NCI-H2081 treated with DMSO at 0.1 percent for 48 hours (cell line): ENCODE measurements at regions not wholly inside any gene's neighbourhood (a gene's known extent, or its start where the extent isn't known, plus 50 kb on each side); places are given as distances from the start of the nearest gene placed in this dataset.

ENCODE experiments used
- DNase-seq: peaks from one replicate; lab custom pipeline; 2025; lab: John Stamatoyannopoulos, UW

DNA sequence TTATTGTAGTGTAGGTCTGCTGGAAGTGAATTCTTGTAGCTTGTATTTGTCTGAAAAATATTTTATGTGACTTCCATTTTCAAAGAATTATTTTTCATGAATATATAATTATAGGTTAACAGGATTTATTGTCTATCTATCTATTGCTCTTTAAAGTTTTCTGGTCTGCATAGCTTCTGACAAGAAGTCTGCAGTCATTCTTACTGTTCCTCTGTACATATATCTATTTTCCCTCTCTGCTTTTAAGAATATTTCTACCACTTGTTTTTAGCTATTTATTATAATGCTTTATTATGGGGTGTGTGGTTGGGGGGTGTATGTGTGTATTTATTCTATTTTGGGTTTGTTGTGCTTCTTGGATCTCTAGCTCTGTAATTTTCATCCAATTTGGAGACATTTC lies 77.4 kb downstream of the ETS2 start:
- no peak for DNase-seq

DNA sequence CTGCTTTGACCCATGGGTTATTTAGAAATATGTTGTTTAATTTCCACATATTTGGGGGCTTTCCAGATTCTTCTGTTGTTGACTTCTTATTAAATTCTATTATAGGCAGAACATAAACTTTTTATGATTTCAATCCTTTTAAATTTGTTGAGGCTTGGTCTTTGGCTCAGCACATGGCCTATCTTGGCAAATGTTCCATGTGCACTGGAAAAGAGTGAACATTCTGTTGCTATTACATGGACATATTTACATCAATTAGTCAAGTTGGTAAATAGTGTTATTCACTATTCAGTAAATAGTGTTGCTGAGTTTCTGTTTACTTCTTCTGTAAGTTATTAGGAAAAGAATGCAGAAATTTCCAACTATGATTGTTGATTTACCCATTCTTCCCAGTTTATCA lies 75.4 kb downstream of the ETS2 start:
- DNase-seq = no peak

GRCh38 chr21:38880577-38880966 lies 74.8 kb downstream of the ETS2 start:
- DNase-seq = no peak

DNA sequence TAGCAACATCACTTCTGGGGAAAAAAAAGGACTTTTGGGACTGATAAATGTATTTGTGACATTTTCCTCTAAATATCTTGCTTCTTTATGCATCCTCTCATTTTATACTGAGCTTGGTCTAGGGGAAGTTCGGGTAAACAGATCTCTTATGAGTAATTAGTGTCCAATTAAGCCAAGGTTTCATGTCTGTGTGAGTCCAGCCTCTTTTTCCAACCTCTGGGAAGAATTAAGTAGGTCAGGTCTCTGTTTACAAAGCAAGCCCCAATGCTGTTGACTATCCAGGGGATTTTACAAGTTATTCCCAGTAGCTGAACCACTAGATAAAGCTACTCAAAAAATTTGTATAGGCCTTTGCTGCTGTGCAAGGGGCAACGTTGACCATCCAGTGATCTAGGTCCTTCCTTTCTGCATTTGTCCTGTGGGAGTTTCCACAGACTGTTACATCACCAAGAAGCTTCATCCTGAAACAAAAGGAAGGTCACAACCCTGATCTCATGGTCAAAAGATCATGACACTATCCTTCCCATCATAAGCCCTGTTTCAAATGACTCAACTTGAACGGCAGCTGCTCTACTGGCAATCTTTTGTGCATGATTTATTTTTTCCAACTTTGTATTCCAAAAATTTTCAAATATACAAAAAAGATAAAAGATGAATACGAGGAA lies 74.3 kb downstream of the ETS2 start:
- no peak for DNase-seq

DNA sequence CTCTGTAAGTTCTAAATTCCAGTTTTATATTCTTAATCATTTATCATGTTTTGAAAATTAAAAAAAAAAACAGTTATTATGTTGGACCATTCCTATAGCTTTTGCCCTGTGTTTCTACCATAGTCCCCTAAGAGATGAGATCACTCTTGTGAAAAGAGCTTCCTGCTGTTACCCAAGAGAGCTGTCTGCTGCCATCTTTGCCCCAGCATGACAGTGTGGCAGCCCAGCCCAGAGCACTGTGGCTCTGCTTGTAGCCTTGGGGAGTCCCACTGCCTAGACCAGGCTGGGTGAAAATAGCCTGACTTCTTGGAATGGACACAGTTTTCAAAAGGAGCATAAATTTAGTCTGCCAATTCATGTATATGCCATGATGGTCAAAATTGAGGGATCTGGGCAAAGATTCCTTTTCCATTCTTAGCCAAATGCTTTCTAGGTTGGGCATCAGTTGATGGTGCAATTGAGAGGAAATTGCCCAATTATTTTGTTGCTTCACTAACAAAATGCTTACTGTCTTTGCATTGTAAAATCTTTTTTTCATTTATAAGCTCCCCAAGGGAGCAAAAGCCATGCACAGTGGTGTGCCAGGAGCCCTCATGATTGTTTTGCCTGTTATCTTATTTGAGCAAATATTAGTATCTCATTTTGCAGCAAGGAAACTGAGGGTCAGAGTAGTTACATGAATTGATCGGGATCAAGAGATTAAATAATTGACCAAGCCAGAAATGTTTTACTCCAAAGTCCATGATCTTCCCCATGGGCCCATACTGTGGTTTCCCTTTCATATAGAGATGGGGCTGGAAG lies 72.8 kb downstream of the ETS2 start:
- no peak for DNase-seq

DNA sequence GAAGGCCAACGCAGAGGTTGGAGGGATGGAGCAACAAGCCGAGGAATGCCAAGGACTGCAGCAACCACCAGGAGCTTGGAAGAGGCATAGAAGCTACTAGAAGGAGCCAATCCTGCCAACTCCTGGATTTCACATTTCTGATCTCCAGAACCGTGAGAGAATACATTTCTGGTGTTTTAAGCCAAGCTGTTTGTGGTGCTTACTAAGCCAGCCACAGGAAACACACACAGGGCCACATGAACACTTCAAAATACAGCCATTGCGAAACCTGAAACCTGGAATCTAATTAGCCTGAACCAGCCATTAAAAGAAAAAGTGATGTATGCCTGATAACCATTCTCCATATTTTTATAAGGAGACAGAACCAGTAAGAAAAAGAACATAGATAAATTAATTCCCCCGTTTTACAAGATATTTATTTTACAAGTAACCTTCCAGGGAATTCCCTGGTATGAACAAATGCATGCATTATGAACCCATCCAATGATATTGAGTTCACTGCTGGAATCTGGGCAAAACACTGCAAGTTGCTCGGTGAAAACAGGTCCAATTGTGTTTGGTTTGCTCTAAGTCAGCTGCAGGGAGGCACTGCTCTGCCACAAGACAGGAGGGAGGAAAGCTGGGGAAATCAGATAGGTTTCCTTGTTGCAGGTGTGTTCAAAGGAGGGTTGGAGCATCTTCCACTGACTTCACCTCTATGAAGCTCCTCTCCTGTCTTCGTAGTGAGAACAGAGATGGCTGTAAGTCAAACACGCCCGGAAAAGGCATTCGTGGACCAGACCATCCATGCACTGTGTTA lies 70.2 kb downstream of the ETS2 start:
- DNase-seq = no peak
